HG03565 (cell line): ENCODE measurements at regions not wholly inside any gene's neighbourhood (a gene's known extent, or its start where the extent isn't known, plus 50 kb on each side); places are given as distances from the start of the nearest gene placed in this dataset.

ENCODE experiments used
- ATAC-seq: cut with Tn5 transposase; IDR thresholded peaks from one replicate; pipeline ENCODE4 v1.9.1; 2021; ENCODE audit warnings: mild to moderate bottlenecking, moderate library complexity; ENCODE audit not compliant: unreplicated experiment

DNA sequence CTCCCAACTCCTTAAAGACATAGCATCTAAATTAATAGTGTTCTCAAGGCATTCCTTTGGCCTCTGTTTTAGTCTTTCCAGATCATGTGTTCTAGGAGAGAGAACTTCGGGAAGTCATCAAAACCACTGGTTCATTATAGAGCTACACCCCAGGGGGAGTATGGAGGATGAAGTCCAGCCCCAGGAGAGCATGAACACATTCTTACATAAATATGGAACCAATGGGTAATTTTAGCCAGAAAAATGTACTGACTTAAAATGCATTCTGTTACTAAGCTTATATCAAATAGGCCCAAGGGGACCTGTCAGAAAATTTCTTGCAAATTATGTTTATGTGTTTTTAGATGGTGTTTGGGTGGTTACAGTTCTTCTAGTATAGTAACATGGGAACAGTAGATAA, 165.2 kb downstream of the NTMT2 start:
- ATAC-seq = no peak

DNA sequence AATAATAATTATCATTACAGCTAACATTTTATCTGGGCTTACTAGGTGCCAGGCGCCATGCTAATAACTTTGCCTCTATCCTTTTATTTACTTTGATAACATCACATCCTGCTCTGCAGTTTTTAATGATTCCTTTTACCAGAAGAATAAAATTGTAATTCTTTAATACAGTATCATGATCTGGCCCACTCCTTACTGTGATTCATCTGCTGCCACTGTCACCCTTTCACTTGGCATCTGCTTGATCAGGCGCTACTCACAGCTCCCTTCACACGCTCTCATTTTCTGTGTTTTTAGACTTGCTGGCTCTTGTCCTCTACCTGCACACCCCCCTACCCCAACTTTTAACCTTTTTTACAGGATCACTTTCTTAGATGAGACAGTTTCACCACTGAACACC, 167.5 kb downstream of the NTMT2 start:
- ATAC-seq = no peak

- no peak for ATAC-seq
These were observed 170.5 kb downstream of the NTMT2 start for GRCh38 chr1:170316270-170316669.

- no peak for ATAC-seq
These were observed 172.4 kb downstream of the NTMT2 start for GRCh38 chr1:170318141-170318540.

GRCh38 chr1:170318736-170319135, 173.0 kb downstream of the NTMT2 start:
- no peak for ATAC-seq

- no peak for ATAC-seq
These were observed 175.4 kb downstream of the NTMT2 start for GRCh38 chr1:170321113-170321512.

- ATAC-seq = no peak
These were observed 180.4 kb downstream of the NTMT2 start for GRCh38 chr1:170326186-170326585.

- no peak for ATAC-seq
These were observed 187.0 kb downstream of the NTMT2 start for GRCh38 chr1:170332801-170333200.

DNA sequence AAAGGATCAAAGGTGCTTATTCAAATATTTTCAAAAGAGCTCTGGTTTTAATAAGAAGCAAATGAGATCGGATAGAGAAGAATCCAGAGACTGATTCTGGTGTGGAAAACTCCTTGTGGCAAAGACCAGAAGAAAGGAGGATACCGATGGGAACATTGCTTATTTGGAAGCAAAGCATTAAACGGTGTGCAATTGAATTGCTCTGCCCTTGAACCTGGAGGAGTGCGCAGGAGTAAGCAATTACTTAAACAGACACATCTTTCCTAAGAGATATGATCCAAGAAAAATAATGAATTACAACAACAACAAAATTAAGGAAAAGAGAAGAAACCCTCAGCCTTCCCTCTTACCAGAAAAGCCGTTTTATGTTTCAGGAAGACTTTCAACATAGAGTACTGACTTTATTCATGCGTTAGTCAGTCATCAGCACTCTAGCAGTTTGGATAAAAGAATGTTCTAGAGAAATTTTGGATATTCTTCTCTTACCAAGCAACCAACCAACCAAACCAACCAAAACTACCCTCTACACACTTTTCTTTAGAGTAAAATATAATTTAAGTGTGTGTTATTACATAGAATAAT, 191.7 kb downstream of the NTMT2 start:
- no peak for ATAC-seq

DNA sequence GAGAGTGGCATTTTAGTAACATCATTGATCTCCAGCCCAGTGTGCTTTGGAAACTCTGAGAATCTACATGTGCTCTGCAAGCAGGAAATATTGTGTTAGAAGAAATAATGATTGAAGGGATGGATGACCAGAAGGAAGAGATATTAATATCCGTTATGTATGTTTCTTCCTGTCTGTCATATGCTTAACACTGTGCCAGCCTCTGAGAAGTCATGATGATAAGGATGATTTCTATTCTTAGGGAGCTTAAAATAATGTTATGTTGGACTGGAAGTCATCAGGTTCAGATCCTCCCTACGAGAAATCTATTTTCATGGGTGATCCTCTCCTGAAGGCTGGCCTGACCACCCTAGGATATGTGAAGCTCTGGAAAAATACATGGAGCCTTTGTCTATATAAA, 192.4 kb upstream of the GORAB start:
- ATAC-seq = no peak

DNA sequence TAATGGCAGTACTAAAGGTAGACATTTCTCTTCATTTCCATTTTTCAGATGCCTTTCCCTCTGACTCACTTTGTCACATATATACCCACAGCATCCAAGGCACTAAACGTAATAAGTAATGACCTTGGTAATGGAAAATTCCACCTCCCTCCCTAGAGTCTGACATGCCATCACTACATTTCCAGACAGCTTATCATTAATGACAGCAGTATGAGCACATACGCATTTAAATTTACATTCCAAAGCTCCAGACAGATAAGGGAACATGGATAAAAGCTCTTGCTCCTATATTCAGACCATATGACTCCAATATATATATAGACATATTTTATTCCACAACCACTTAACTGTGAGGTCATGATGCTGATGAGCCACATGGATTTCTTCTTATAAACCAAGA, 191.7 kb upstream of the GORAB start:
- ATAC-seq = no peak

GRCh38 chr1:170351366-170351946, 180.5 kb upstream of the GORAB start:
- ATAC-seq = no peak

DNA sequence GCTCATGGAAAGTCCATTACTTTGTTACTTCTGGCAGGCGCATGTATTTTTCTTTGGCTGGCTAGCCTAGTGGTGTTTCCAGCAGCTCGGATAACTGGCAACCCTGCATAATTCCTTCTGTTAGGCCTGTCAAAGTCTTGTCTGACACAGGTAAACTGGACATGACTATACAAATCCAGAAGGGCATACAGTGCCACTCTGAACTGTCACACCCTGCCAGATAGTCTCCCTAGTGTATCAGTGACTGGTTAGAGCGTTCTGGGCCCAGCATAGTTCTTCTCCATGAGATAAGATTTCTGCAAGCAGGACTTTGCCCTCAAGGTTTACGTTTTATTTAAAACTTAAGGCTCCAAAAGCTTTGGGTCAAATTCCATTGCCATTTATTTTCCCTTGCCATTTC, 177.7 kb upstream of the GORAB start:
- no peak for ATAC-seq

- ATAC-seq = no peak
These were observed 177.3 kb upstream of the GORAB start for GRCh38 chr1:170354690-170355089.

DNA sequence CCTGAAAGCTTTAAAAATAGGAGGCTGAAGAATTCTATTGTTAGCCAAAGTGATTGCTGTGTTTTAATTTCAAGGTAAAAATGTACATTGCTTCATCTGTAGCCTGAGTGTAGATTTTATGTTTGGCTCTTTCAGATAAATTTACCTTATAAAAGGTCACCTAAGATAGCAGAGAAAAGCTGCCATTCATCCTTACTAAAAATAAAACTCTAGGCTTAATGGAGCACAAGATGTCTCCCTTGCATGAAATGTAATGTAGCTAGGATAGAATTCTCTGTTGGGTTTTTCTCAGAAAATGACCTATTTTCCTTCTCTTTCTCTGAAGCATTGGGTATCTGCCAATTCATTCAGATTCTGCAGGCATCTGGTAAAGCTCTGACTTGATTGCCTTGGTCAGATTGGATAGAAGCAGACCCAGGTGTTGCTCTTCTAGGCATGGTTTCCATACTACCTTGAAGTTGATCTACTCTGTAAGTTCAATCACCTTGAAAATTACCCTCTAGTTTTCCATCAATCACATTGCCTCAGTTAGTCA, 176.6 kb upstream of the GORAB start:
- no peak for ATAC-seq

DNA sequence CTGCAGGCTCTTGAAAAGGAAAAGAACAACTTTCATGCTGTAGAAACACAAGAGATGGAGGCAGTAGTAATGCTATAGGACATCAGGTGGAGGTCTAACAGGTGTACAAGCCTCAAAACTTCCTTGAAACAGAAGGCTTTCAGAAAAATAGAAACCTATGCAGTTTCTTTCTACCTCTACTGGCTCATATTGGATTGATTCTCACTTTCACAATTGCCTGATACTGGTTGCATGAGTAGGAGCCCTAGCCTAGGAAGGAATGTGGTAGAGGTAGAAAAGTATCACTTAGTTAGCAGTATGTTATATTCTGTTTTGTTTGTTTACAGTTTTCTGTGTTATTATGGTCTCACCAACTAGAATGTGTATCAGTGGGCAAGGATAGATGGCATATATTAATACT, 175.4 kb upstream of the GORAB start:
- no peak for ATAC-seq

DNA sequence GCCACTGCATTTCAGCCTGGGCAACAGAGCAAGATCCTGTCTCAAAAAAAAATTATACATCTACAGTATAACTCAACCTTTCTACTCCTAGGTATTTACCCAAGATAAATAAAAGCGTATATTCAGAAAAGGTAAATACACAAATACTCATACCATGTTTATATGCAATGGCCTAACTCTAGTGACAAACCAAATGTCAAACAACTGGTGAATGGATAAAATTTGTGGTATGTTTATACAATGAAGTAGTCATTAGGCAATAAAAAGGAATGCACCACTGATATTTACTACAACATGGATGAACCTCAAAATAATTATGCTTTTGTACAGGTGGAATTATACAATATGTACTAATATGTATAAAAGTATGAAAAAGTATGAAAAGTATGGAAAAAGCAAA, 174.2 kb upstream of the GORAB start:
- no peak for ATAC-seq

DNA sequence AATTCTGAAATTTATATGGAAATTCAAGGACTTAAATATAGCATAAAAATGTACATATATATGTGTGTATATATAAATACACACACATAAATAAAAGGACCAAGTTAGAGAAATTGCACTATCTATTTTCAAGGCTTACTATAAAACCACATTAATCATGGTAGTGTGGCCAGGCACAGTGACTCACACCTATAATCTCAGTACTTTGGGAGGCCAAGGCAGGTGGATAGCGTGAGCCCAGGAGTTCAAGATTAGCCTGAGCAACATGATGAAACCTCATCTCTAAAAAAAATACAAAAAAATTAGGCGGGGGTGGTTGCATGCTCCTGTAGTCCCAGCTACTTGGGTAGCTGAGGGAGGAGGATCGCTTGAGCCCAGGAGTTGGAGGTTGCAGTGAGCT, 171.4 kb upstream of the GORAB start:
- ATAC-seq = no peak

DNA sequence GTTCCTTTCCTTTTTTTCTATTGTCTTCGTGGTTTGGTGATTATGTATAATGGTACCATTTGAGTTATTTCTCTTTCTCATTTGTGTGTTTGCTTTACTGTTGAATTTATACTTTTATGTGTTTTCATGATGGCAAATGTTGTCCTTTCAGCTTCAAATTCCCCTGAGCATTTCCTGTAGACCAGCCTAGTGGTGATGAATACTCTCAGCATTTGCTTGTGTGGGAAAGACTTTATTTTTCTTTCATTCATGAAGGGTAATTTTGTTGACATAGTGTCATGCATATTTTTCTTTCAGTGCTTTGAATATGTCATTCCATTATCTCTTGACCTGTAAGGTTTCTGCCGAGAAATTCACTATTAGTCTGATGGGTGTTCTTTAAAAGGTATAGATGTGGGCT, 166.6 kb upstream of the GORAB start:
- no peak for ATAC-seq

DNA sequence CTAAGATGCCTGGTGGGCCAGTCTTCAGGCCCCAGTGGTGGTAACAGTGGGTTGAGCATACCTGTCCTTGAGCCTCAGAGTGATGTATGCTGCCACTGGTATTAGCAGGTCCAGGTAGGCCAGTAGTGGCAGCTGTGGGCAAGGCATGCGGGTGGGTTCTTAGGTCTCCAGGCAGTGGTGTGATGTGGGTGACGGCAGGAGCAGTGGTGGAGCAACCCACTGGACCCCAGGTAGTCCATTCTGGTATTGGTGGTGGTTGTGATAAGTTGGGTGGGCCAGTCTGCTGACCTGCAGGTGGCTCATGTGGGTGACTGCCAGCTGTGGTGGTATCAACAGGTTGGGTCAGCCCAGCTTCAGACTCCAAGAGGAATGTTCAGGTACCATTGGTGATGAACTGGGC, 165.0 kb upstream of the GORAB start:
- ATAC-seq = no peak

DNA sequence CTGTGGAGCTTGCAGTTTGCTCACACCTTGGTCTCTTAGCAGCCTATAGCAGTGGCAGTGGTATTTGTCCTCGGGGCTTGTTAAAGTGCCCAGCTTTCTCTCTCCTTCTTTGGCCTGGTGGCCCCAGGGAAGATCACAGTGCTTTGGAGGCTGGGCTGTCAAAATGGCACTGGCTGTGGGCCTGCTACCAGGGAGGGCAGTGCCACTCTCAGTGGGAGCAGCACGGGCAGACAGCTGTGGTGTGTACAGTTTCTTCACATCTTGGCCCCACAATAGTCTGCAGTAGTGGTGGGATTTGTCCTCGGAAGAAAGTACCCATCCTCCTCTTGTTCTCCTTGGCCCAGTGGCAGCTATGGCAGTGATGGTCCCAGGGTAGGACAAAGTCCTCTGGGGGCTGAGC, 164.4 kb upstream of the GORAB start:
- ATAC-seq = no peak

- ATAC-seq = no peak
These were observed 163.0 kb upstream of the GORAB start for GRCh38 chr1:170369000-170369399.

GRCh38 chr1:170369417-170369816, 162.5 kb upstream of the GORAB start:
- no peak for ATAC-seq
